HG03354 (cell line): ENCODE measurements at regions not wholly inside any gene's neighbourhood (a gene's known extent, or its start where the extent isn't known, plus 50 kb on each side); places are given as distances from the start of the nearest gene placed in this dataset.
"Not testable (repeated sequence)": the region's sequence is repeated elsewhere in the genome, so short reads cannot be mapped to it uniquely, and the experiment has no call there.

ENCODE experiments used
- ATAC-seq: cut with Tn5 transposase; IDR thresholded peaks from one replicate; pipeline ENCODE4 v1.9.1; 2021; ENCODE audit warnings: mild to moderate bottlenecking; ENCODE audit not compliant: unreplicated experiment, poor library complexity, severe bottlenecking

DNA sequence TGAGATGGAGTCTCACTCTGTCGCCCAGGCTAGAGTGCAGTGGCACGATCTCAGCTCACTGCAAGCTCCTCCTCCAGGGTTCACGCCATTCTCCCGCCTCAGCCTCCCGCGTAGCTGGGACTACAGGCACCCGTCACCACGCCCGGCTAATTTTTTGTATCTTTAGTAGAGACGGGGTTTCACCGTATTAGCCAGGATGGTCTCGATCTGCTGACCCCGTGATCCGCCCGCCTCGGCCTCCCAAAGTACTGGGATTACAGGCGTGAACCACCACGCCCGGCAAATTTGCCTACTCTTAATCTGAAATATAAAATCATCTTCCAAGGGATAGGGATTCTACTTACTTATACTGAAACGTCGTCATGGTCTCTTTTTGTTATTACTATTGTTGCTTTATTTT lies 314.7 kb downstream of the FGF10 start:
- ATAC-seq, result not testable (repeated sequence)

- ATAC-seq, result no peak
These were observed 337.6 kb downstream of the FGF10 start for GRCh38 chr5:44051591-44051990.

- ATAC-seq, result peak; percentile 69
These were observed 340.8 kb downstream of the FGF10 start for GRCh38 chr5:44048276-44048984.

- no peak for ATAC-seq
These were observed 342.4 kb downstream of the FGF10 start for GRCh38 chr5:44046619-44047364.

- not testable (repeated sequence) for ATAC-seq
These were observed 344.7 kb downstream of the FGF10 start for GRCh38 chr5:44044549-44044948.

- ATAC-seq, result no peak
These were observed 361.0 kb downstream of the FGF10 start for GRCh38 chr5:44028226-44028625.

DNA sequence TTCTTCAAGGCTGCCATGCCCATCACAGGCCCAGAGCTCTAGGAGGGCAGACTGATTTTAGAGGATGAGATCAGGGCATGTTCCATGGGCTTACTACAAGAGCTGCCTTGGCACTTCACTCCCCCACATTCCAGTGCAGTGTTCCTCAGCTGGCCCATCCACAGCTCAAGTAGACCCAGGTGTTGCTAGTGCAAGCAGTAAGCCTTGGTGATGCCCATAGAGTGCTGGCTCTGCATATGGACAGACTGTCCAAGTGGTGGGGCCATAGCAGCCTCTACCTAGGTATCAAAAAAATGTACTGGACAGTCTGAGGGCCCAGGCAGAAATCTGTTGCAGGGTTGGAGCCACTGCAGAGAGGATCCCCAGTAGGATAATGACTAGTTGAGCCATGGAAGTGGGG lies 366.6 kb downstream of the FGF10 start:
- ATAC-seq, result no peak

DNA sequence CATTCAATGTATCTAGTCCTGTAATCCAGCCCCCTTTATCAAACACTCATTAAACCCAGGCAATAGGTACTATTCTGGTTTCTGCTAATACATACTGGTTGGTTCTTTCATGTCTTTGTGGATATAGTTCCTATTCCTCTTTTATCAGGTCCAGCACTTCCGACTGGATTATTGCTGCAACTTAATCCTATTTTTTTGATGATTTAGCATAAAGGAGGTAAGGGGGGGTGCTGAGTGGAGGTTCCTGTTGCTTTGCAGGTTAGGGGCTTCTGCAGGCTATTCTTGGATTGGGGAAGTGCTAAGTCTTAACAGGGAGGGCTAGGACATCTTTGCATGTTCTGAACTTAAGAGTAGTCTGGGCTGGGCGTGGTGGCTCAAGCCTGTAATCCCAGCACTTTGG lies 377.7 kb downstream of the FGF10 start:
- ATAC-seq, result no peak

GRCh38 chr5:44002381-44002901 lies 386.8 kb downstream of the FGF10 start:
- ATAC-seq, result no peak

DNA sequence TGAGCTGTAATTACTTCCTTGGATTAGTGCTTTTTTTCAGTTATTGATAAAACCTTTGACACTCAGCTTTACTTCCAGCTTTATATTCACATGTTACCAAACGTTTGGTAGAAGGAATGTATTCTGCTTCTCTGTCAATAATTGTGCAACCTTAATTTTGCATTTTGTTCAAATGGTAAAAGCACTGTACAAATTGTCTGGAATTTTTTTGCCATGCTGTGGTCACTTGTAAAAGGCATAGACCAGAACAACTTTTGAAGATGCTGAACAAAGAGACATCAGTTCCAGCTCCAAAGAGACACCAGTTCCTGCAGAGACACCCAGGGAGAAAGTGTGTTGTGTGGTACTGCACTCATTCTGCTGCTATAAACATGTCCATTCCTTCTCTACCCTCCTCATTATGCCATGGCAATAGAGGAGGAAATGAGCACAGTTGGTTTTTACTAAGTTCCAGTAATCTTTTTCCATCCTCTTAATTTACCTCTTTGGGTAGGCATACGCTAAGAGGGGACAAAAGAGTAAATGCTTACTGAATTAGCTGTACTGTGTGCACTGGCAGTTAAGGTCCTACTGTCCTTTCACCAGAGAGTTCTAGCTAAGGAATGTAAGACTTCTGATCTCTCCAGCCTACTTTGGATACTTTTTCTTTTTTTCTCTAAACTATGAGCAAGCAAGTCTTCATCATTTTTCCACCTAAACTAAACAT lies 387.4 kb downstream of the FGF10 start:
- no peak for ATAC-seq

- no peak for ATAC-seq
These were observed 388.0 kb downstream of the FGF10 start for GRCh38 chr5:44001236-44001635.

GRCh38 chr5:43997647-43998272 lies 391.5 kb downstream of the FGF10 start:
- ATAC-seq, result no peak

DNA sequence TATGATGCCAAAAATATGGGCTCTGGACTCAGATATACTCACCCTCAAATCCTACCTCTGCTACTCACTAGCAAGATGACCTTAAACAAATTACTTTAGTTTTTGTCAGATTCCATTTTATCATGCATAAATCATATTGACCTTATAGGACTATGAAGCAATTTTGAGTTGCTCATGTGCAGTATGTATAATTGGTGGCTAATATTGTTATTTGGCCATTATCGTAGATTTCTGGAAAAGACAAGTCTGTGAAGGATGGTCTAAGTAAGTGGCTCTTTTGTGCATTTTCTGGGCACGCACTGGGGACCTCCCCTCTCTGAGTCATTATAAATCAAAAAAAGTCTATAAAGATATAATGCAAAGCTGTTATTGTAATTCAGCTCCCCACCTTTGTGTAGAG lies 393.0 kb downstream of the FGF10 start:
- ATAC-seq, result no peak

DNA sequence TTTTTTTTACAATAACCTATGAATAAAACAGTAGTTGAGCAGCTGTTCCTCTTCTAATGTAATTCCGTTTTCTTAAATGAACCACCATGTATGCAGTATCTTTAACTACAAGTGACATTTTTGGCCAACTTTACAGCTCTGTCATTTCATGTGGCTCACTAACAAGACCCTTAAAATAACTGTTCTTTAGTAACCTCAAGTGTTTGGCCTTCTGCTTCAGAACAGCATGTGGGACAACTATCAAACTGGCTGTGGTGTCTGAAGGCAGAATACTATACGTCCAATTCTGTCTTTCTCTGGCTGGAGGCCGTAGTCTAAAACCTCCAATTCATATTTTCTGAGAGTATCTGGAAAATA lies 391.4 kb downstream of the NNT start:
- no peak for ATAC-seq

DNA sequence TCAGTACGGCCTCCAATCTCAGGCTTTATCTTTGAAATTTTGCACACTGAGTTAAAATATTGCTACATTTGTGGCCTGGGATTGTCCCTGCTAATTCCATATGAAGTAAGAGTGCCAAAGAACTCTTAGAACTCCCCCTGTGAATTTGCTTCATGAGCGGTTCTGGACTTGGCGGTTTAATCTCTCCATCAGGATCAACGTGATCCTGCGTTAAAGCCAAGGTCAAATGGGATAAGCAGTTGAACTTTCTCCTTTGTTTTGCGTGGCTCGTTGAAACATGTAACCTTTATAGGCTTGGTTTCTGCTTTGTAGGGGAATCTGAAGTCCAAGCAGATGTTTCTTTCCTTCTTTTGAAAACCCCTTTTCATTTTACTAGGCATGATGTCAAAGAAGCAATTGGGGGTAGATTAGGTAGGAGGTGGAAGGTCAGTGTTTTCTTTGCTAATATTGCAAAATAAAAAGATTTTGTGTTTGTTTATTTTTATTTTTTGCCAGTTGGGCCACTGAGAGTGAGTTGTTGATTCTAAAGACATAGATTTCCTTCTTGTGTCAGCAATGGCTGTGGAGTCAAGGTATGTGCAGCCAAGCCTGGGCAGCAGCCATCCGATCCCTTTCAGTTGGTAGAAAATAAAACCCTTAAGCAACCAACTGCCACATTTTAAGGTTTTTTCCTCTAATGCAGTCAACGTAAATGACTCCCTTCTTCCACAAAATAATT lies 390.8 kb downstream of the NNT start:
- no peak for ATAC-seq

GRCh38 chr5:43985411-43985810 lies 382.4 kb downstream of the NNT start:
- no peak for ATAC-seq

GRCh38 chr5:43981556-43981955 lies 378.6 kb downstream of the NNT start:
- ATAC-seq, result no peak

GRCh38 chr5:43973908-43974307 lies 370.9 kb downstream of the NNT start:
- ATAC-seq, result no peak

GRCh38 chr5:43973318-43973717 lies 370.3 kb downstream of the NNT start:
- ATAC-seq, result no peak

- ATAC-seq, result no peak
These were observed 364.2 kb downstream of the NNT start for GRCh38 chr5:43967165-43967564.
